Right lobe of liver (tissue), 6 donors: ENCODE measurements at regions not wholly inside any gene's neighbourhood (a gene's known extent, or its start where the extent isn't known, plus 50 kb on each side); places are given as distances from the start of the nearest gene placed in this dataset.

Source experiments
- ATAC-seq, 4 donors: fragments of 200-7000 bp; cut with Tn5 transposase; one replicate each; pipeline ENCODE4 v1.9.1; 2020; ENCODE audit warnings: mild to moderate bottlenecking in 4 of 4, moderate library complexity in 4 of 4
- DNase-seq, 3 donors: peaks; one replicate each; pipeline ENCODE4 v3.0.0-alpha.2; 2020
- H3K27ac ChIP-seq, 3 donors: fragments of 200-600 bp; one replicate each; pipeline ENCODE4 v1.8.0; 2022
- H3K27me3 ChIP-seq, 2 donors: fragments of 200-600 bp; one replicate each; pipeline ENCODE4 v1.8.0; 2022
- H3K36me3 ChIP-seq, 4 donors: fragments of 200-600 bp; sonication (generic) in 1 of 4; one replicate each; pipeline versions ENCODE4 v1.5.1 to v1.8.0; 2017 to 2022; ENCODE audit warnings: control low read depth in 1 of 4
- H3K4me1 ChIP-seq, 4 donors: fragments of 200-600 bp; sonication (generic) in 1 of 4; one replicate each; pipeline versions ENCODE4 v1.5.1 to v1.8.0; 2017 to 2022; ENCODE audit warnings: control low read depth in 1 of 4
- H3K4me3 ChIP-seq, 3 donors: fragments of 200-600 bp; one replicate each; pipeline ENCODE4 v1.8.0; 2022
- H3K9me3 ChIP-seq, 4 donors: fragments of 200-600 bp; sonication (generic) in 1 of 4; one replicate each; pipeline versions ENCODE4 v1.5.1 to v1.8.0; 2017 to 2022; ENCODE audit warnings: control low read depth in 1 of 4
- CTCF ChIP-seq, 4 donors: fragments of 200-600 bp in 3 of 4; fragments of 450-650 bp in 1 of 4; IDR thresholded peaks; one replicate each; pipeline versions ENCODE4 v1.5.1 to v1.8.0; 2016 to 2022; ENCODE audit warnings: antibody characterized with exemption in 4 of 4, mild to moderate bottlenecking in 2 of 4
- POLR2A ChIP-seq: fragments of 450-650 bp; IDR thresholded peaks from one replicate; pipeline ENCODE4 v1.6.1; 2017; ENCODE audit warnings: antibody characterized with exemption, mild to moderate bottlenecking
- WGBS: methylation state at CpG from one replicate; pipeline ENCODE4 v1.1.6; 2018; ENCODE audit warnings: low coverage, low lambda C conversion rate; ENCODE audit not compliant: insufficient coverage; ENCODE audit errors: missing lambda C conversion rate; 5-methylcytosine and 5-hydroxymethylcytosine counted together
- intact Hi-C, 2 donors: fragments of 100-400 bp; cut with DNase I; formaldehyde crosslinking; loops; one replicate each; pipeline versions ENCODE4 v1.11.2 to v1.14.1; 2022
- donor health status: DM: no; HTN: yes; CAD: no.
- donor health status: DM: no; HTN: no; CAD: no.
- donor health status: DM: no; HTN: no; CAD: no.
- donor health status: DM: no; HTN: yes; CAD: no.
- donor health status: DM: no; HTN: yes; CAD: no.

GRCh38 chr5:7080501-7080900 is 315.4 kb upstream of the ADCY2 start:
- no peaks in the 10 kb centered on the region for H3K27me3 ChIP-seq
- TF ChIP-seq POLR2A (no peak), CTCF (IDR thresholded peaks at IDR 0.05) (no peak)
- H3K9me3 ChIP-seq: no peaks in the 10 kb centered on the region
- intact Hi-C loops: no loop called here
- no peak overlapping the region for H3K27ac ChIP-seq
- H3K4me3 ChIP-seq: no peak overlapping the region
- 48% methylated on average over 5 of the region's 7 CpGs for WGBS
- DNase-seq: no peak
- no peaks in the 10 kb centered on the region for H3K4me1 ChIP-seq
- H3K36me3 ChIP-seq: no peaks in the 10 kb centered on the region
- ATAC-seq: peak in 3 of 4 donors; percentile 46 to 64 (median 50)

- H3K36me3 ChIP-seq: no peaks in the 10 kb centered on the region
- ATAC-seq (peak in 3 of 4 donors; percentile 25 to 68 (median 25)), DNase-seq (no peak)
- no peaks in the 10 kb centered on the region for H3K27me3 ChIP-seq
- intact Hi-C loops: no loop called here
- H3K27ac ChIP-seq: no peak overlapping the region
- WGBS: 17% methylated on average over 2 of the region's 6 CpGs
- H3K4me1 ChIP-seq: no peaks in the 10 kb centered on the region
- no peaks in the 10 kb centered on the region for H3K9me3 ChIP-seq
- no peak overlapping the region for H3K4me3 ChIP-seq
- TF ChIP-seq CTCF (IDR thresholded peaks at IDR 0.05) (peak in 1 of 4 donors; percentile 30), POLR2A (no peak)
Observed at GRCh38 chr5:7087719-7088297, 308.1 kb upstream of the ADCY2 start.

- ATAC-seq (no peak), DNase-seq (no peak)
- H3K4me1 ChIP-seq: no peaks in the 10 kb centered on the region
- H3K36me3 ChIP-seq: no peaks in the 10 kb centered on the region
- 25% methylated on average over 3 of the region's 3 CpGs for WGBS
- H3K9me3 ChIP-seq: no peaks in the 10 kb centered on the region
- no peak overlapping the region for H3K27ac ChIP-seq
- TF ChIP-seq CTCF (IDR thresholded peaks at IDR 0.05): no peak
- no peak for TF ChIP-seq POLR2A
- intact Hi-C loops: no loop called here
- H3K4me3 ChIP-seq: no peak overlapping the region
- no peaks in the 10 kb centered on the region for H3K27me3 ChIP-seq
Observed at GRCh38 chr5:7088849-7089248, 307.1 kb upstream of the ADCY2 start.

GRCh38 chr5:7094626-7095025 is 301.3 kb upstream of the ADCY2 start:
- ATAC-seq (peak in 2 of 4 donors; percentile 27 to 52), DNase-seq (no peak)
- no peaks in the 10 kb centered on the region for H3K27me3 ChIP-seq
- no peak overlapping the region for H3K4me3 ChIP-seq
- no peak for TF ChIP-seq POLR2A
- no peak for TF ChIP-seq CTCF (IDR thresholded peaks at IDR 0.05)
- 17% methylated on average over 2 of the region's 3 CpGs for WGBS
- H3K9me3 ChIP-seq: no peaks in the 10 kb centered on the region
- intact Hi-C loops: no loop called here
- no peak overlapping the region for H3K27ac ChIP-seq
- H3K4me1 ChIP-seq: no peaks in the 10 kb centered on the region
- no peaks in the 10 kb centered on the region for H3K36me3 ChIP-seq

GRCh38 chr5:7096294-7096693 is 299.6 kb upstream of the ADCY2 start:
- 69% methylated on average over 2 of the region's 2 CpGs for WGBS
- no peak for TF ChIP-seq CTCF (IDR thresholded peaks at IDR 0.05)
- TF ChIP-seq POLR2A: no peak
- no peaks in the 10 kb centered on the region for H3K9me3 ChIP-seq
- H3K4me3 ChIP-seq: no peak overlapping the region
- no peaks in the 10 kb centered on the region for H3K27me3 ChIP-seq
- DNase-seq (no peak), ATAC-seq (no peak)
- H3K36me3 ChIP-seq: no peaks in the 10 kb centered on the region
- H3K27ac ChIP-seq: no peak overlapping the region
- H3K4me1 ChIP-seq: no peaks in the 10 kb centered on the region
- intact Hi-C loops: no loop called here
